GM18870 (cell line): ENCODE measurements at regions not wholly inside any gene's neighbourhood (a gene's known extent, or its start where the extent isn't known, plus 50 kb on each side); places are given as distances from the start of the nearest gene placed in this dataset.
"Not testable (repeated sequence)": the region's sequence is repeated elsewhere in the genome, so short reads cannot be mapped to it uniquely, and the experiment has no call there.

Source experiments
- ATAC-seq: cut with Tn5 transposase; IDR thresholded peaks from one replicate; pipeline ENCODE4 v1.9.1; 2021; ENCODE audit warnings: moderate library complexity; ENCODE audit not compliant: unreplicated experiment

DNA sequence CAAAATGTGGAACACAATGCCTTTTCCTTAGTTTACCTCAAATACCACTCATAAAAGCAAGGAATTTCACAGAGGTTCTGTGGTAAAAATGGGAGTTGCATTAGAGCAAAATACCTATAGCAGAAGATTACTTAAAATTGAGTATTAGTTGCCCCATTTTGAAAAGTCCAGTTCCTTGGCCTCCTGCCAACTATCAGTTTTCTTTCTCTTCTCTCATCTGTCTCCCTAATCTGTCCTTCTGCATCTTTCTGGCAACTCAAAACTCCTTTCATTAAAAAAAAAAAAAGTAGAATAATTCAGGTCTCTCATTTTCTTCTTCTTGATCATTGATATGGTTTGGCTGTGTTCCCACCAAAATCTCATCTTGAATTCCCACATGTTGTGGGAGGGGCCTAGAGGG is 127.3 kb downstream of the ATP23 start:
- no peak for ATAC-seq

DNA sequence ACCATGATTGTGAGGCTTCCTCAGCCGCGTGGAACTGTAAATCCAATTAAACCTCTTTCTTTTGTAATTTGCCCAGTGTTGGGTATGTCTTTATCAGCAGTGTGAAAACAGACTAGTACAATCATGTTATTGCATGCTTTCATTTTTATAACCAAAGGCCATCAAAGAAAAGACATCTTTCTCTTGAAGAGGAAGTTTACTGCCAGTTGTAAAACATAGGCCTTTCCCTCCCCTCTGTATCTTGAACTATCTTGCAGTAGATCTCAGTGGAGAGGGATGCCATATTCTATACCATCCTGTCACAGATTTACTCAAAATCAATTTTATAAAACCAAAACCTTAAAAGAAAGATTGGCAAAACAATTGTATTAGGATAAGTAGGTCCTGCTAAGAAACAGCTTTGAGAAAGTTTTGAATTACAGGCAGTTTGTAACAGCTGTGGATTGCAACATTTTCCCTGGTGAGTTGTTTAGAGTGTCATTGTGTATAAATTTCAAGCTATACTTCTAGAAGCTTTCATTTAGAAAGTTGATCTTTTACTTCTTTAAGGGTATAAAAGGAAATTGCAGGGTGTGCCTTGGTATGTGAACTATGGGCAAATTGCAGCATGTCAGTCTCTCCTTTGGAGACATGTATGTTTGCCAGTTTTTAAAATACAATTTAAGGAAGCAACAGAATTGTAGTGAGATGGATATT is 128.0 kb downstream of the ATP23 start:
- no peak for ATAC-seq

GRCh38 chr12:58071994-58072393 is 130.6 kb downstream of the ATP23 start:
- ATAC-seq = no peak

- no peak for ATAC-seq
Measured at GRCh38 chr12:58074259-58074658, 132.9 kb downstream of the ATP23 start.

DNA sequence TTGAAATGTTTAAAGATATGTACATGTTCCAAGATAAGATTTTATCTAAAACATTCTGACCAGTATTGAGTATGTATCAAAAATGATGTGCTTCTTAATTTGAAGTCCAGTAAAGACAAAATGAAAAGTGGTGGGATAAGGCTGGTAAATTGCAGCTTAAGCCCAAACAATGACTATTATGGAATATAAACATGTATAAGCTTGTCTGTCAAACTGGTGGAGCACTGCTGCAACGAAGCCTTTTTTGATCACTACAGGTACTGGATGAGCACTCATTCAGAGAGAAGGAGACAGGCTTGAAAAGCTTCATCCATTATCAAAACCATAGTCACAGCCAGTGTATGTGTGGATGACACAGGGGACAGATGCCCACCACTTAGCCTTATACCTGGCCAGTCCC is 138.4 kb downstream of the ATP23 start:
- no peak for ATAC-seq

- no peak for ATAC-seq
Measured at GRCh38 chr12:58081488-58081887, 140.1 kb downstream of the ATP23 start.

DNA sequence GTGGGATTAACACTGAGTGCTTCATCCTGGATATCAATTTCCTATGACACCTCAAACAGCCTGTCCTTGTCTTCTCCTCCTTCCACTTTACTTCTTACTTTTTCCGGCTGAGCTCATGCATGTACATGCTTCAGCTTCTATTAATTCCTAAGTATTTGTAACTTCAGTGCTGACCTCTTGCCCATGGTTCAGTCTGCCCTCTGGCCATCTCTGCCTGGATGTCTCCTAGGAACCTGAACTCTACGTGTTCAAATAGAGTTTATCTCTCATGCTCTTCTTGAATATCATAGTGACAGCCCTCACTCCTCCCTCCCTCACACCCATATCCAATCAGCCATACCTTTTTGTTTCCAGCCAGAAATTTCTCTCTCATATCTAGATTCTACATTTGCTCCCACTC is 141.6 kb downstream of the ATP23 start:
- ATAC-seq = no peak

DNA sequence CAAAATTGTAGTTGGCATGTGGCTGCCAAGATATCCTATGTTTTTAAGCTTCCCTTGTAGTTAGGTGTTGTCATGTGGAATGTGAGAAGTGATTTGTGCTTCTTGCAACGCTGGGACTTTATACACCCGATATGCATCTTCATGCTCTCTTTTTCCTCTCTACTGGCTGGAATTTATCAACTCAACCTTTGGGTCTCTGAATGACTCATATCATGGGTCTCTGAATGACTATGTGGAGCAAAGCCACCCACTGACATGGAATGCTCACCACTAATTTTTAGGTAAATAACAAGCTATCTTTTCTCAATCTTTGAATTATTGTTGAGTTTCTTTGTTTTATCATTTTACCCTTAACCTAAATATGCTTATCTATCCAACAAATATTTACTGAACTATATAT is 144.6 kb downstream of the ATP23 start:
- ATAC-seq = no peak

DNA sequence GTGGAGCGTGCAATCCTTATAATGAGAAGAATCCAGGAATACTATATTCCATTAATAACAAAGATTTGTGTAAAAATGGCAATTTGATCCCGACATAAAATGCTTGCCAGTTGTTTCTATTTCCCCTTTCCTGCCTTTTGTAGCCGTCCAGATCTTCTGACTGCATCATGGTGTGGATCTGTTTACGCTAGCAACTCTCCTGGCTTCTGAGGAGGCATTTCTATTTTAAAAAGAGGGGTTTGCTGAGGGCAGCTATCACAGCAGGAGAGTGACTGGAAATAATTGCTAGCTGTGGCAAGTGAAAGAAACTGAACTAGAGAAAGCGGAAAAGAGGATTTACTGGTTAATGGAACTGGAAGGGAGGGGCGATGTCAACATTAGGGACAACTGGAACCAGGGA is 145.6 kb downstream of the ATP23 start:
- no peak for ATAC-seq

GRCh38 chr12:58087423-58088127 is 146.2 kb downstream of the ATP23 start:
- no peak for ATAC-seq

GRCh38 chr12:58089588-58089987 is 148.2 kb downstream of the ATP23 start:
- no peak for ATAC-seq

GRCh38 chr12:58090685-58091084 is 149.3 kb downstream of the ATP23 start:
- ATAC-seq = no peak

- peak; percentile 69 for ATAC-seq
Measured at GRCh38 chr12:58095002-58095401, 153.6 kb downstream of the ATP23 start.

DNA sequence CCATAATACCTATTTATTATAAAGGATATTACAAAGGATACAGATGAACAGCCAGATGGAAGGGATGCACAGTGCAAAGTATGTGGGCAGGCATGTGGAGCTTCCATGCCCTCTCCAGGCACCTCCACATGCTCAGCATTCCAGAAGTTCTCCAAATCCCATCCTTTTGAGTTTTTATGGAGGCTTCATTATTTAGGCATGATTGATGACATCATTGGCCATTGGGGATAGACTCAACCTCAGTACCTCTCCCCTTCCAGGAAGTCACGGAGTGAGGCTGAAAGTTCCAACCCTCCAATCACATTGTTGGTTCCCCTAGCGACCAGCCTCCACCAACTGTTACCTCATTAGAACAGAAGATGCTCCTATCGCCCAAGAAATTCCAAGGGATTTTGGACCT is 156.4 kb downstream of the ATP23 start:
- ATAC-seq = no peak

DNA sequence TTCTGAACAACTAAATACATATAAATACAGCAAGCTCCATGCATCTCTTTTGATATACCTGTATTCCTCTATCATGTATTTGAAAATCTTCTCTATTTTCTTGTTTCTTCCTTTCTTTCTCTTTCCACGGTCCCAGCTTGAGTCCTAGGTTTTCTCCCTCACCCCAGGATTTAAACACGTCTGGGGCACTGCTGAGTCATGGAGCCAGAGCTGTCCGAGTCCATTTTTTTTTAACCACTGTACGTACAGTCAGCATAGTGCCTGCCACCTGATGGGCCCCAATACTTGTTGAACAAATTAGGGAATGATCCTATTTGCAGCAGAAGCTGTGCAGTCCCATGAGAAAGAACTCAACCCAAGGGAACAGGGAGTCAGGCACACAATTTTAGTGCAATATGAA is 158.1 kb downstream of the ATP23 start:
- ATAC-seq = no peak

GRCh38 chr12:58104351-58104755 is 163.0 kb downstream of the ATP23 start:
- ATAC-seq = no peak

DNA sequence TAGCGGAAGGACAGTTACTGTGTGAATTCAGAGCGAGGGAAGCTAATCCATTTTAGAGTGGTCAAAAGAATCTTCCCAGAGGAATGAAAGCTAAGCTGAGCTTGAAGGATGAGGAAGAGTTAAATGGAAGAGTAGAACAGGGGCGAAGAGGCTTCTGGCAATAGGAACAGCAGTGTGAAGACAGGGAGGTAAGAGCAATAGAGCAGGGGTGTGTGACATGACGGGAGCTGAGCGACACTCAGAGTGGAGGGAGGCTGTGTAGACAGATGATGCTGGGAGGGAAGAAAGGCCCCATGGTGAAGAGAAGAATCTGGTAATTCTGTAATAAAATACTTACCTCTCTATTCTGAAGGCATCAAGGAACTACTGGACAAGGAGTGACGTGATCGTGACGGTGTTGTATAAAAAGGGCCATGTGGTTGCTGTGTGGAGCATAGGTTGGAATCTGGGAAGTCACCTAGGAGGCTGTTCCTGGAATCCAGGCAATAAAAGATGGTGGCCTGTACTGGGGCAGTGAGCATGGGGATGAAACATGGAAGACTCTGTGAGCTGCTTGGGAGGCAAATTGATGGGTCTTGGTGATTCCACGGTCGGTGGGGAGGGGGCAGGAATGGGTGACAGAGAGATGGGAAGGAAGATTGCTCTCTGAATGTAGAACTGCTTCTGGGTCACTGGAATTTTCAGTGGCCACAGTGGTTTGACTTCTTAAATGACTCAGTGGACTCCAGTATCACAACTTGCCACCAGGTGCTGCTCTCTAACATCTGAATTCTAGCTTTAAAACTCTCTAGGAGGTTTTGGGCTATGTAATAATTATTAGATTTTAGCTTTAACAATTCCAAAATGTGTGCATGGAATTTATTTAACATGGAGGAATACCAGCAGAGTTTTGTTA is 164.1 kb downstream of the ATP23 start:
- no peak for ATAC-seq

GRCh38 chr12:58106195-58106594 is 164.8 kb downstream of the ATP23 start:
- no peak for ATAC-seq

GRCh38 chr12:58117201-58117600 is 175.8 kb downstream of the ATP23 start:
- no peak for ATAC-seq

GRCh38 chr12:58117667-58118066 is 176.3 kb downstream of the ATP23 start:
- ATAC-seq = no peak

DNA sequence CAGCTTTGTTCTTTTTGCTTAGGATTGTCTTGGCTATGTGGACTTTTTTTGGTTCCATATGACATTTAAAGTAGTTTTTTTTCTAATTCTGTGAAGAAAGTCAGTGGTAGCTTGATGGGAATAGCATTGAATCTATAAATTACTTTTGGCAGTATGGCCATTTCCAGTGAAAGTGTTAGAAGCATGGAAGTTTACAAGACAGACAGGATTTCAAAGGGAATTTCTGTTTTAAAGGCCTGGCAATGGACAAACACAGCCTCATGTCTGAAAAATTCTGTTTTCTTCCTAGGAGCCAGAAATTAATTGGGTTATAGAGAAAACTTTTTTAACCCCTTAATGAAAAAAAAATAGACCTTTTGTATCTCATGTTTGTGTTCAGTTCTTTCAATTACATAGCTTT is 184.4 kb downstream of the ATP23 start:
- ATAC-seq = not testable (repeated sequence)
